Brain microvascular endothelial cell (primary cell): ENCODE measurements at regions not wholly inside any gene's neighbourhood (a gene's known extent, or its start where the extent isn't known, plus 50 kb on each side); places are given as distances from the start of the nearest gene placed in this dataset.

Experiments used
- DNase-seq: peaks from one replicate; pipeline ENCODE4 v3.0.0-alpha.2; 2020
- H3K27ac ChIP-seq: fragments of 250-450 bp; sonication (Bioruptor Pico); 2 replicates; pipeline ENCODE4 v1.5.1; 2020; ENCODE audit warnings: mild to moderate bottlenecking, moderate library complexity
- H3K27me3 ChIP-seq: fragments of 250-450 bp; sonication (Bioruptor Pico); replicated peaks from 2 replicates; pipeline ENCODE4 v1.5.1; 2020; ENCODE audit warnings: mild to moderate bottlenecking
- H3K36me3 ChIP-seq: fragments of 250-450 bp; sonication (Bioruptor Pico); replicated peaks from 2 replicates; pipeline ENCODE4 v1.5.1; 2020; ENCODE audit warnings: mild to moderate bottlenecking
- H3K4me3 ChIP-seq: 2 replicates; pipeline ENCODE4 v1.5.1; 2011; ENCODE audit warnings: low read depth, mild to moderate bottlenecking, control low read depth, low read length, moderate library complexity
- CTCF ChIP-seq: IDR thresholded peaks from 2 replicates; pipeline ENCODE4 v1.5.1; 2011; ENCODE audit warnings: low read depth, mild to moderate bottlenecking, moderate library complexity, low read length, control low read depth, inconsistent platforms; ENCODE audit errors: missing control alignments
- in situ Hi-C: cut with HindIII; loops from 2 replicates; pipeline ENCODE4 v1.10.0; 2017; ENCODE audit warnings: low sequenced_read_pairs, low pct_ligation_motif_present

GRCh38 chr7:9835199-9835598, 1138.5 kb upstream of the PHF14 start:
- H3K27ac ChIP-seq, result no peak overlapping the region
- no peaks in the 10 kb centered on the region for H3K36me3 ChIP-seq
- no peaks in the 10 kb centered on the region for H3K27me3 ChIP-seq
- no peak overlapping the region for H3K4me3 ChIP-seq
- TF ChIP-seq CTCF, result no peak
- DNase-seq, result no peak
- in situ Hi-C loops, result no loop called here

GRCh38 chr7:9836671-9837070, 1137.0 kb upstream of the PHF14 start:
- no peak overlapping the region for H3K27ac ChIP-seq
- no peaks in the 10 kb centered on the region for H3K36me3 ChIP-seq
- in situ Hi-C loops, result no loop called here
- no peaks in the 10 kb centered on the region for H3K27me3 ChIP-seq
- no peak overlapping the region for H3K4me3 ChIP-seq
- no peak for TF ChIP-seq CTCF
- DNase-seq, result no peak

GRCh38 chr7:9842301-9842700, 1131.4 kb upstream of the PHF14 start:
- in situ Hi-C loops, result no loop called here
- no peak for DNase-seq
- H3K27ac ChIP-seq, result no peak overlapping the region

GRCh38 chr7:9846902-9847301, 1126.8 kb upstream of the PHF14 start:
- Histone ChIP-seq H3K27ac (no peak overlapping the region), H3K27me3 (no peaks in the 10 kb centered on the region), H3K4me3 (no peak overlapping the region), H3K36me3 (no peaks in the 10 kb centered on the region)
- no peak for DNase-seq
- in situ Hi-C loops, result no loop called here
- no peak for TF ChIP-seq CTCF

More at GRCh38 chr7:9842301-9842700, 1131.4 kb upstream of the PHF14 start:
- Histone ChIP-seq H3K36me3 (no peaks in the 10 kb centered on the region), H3K27me3 (no peaks in the 10 kb centered on the region), H3K4me3 (no peak overlapping the region)
- no peak for TF ChIP-seq CTCF

- Histone ChIP-seq H3K4me3 (no peak overlapping the region), H3K36me3 (no peaks in the 10 kb centered on the region), H3K27me3 (no peaks in the 10 kb centered on the region), H3K27ac (no peak overlapping the region)
- DNase-seq, result no peak
- TF ChIP-seq CTCF, result no peak
- in situ Hi-C loops, result no loop called here
Measured at GRCh38 chr7:9854605-9855004, 1119.1 kb upstream of the PHF14 start.

- Histone ChIP-seq H3K36me3 (no peaks in the 10 kb centered on the region), H3K27ac (no peak overlapping the region), H3K27me3 (no peaks in the 10 kb centered on the region), H3K4me3 (no peak overlapping the region)
- in situ Hi-C loops, result no loop called here
- TF ChIP-seq CTCF, result no peak
- DNase-seq, result no peak
Measured at GRCh38 chr7:9856668-9857067, 1117.0 kb upstream of the PHF14 start.
